ENCODE measurements at regions not wholly inside any gene's neighbourhood (a gene's known extent, or its start where the extent isn't known, plus 50 kb on each side); places are given as distances from the start of the nearest gene placed in this dataset.

- no peak for DNase-seq
- Histone ChIP-seq H3K4me3 (no peak overlapping the region), H3K27me3 (no peaks in the 10 kb centered on the region), H3K9me3 (no peaks in the 10 kb centered on the region), H3K36me3 (no peaks in the 10 kb centered on the region)
These were observed 925.1 kb upstream of the NR2F2 start for GRCh38 chr15:95405447-95405846.

GRCh38 chr15:95407534-95407933, 923.0 kb upstream of the NR2F2 start:
- Histone ChIP-seq H3K4me3 (no peak overlapping the region), H3K9me3 (no peaks in the 10 kb centered on the region), H3K27me3 (no peaks in the 10 kb centered on the region), H3K36me3 (no peaks in the 10 kb centered on the region)
- DNase-seq: no peak

GRCh38 chr15:95409211-95409610, 921.3 kb upstream of the NR2F2 start:
- DNase-seq: no peak
- Histone ChIP-seq H3K4me3 (no peak overlapping the region), H3K9me3 (no peaks in the 10 kb centered on the region), H3K27me3 (no peaks in the 10 kb centered on the region), H3K36me3 (no peaks in the 10 kb centered on the region)

- H3K4me3 ChIP-seq: no peak overlapping the region
- no peaks in the 10 kb centered on the region for H3K36me3 ChIP-seq
- no peaks in the 10 kb centered on the region for H3K27me3 ChIP-seq
- peak; percentile 12 for DNase-seq
- no peaks in the 10 kb centered on the region for H3K9me3 ChIP-seq
These were observed 920.7 kb upstream of the NR2F2 start for GRCh38 chr15:95409626-95410310.

GRCh38 chr15:95410757-95411156, 919.7 kb upstream of the NR2F2 start:
- Histone ChIP-seq H3K9me3 (no peaks in the 10 kb centered on the region), H3K27me3 (no peaks in the 10 kb centered on the region), H3K4me3 (no peak overlapping the region), H3K36me3 (no peaks in the 10 kb centered on the region)
- no peak for DNase-seq

GRCh38 chr15:95416576-95416975, 913.9 kb upstream of the NR2F2 start:
- DNase-seq: no peak
- H3K36me3 ChIP-seq: no peaks in the 10 kb centered on the region
- no peak overlapping the region for H3K4me3 ChIP-seq
- H3K9me3 ChIP-seq: peaks cover 3% of the 10 kb centered on the region; the same call in 1 of the 2 replicates
- no peaks in the 10 kb centered on the region for H3K27me3 ChIP-seq

GRCh38 chr15:95417761-95418160, 912.7 kb upstream of the NR2F2 start:
- no peak for DNase-seq
- Histone ChIP-seq H3K27me3 (no peaks in the 10 kb centered on the region), H3K4me3 (no peak overlapping the region), H3K36me3 (no peaks in the 10 kb centered on the region), H3K9me3 (peaks cover 3% of the 10 kb centered on the region; the same call in 1 of the 2 replicates)

- DNase-seq: no peak
- no peaks in the 10 kb centered on the region for H3K36me3 ChIP-seq
- peaks cover 8% of the 10 kb centered on the region; the same call in 1 of the 2 replicates for H3K9me3 ChIP-seq
- no peak overlapping the region for H3K4me3 ChIP-seq
- H3K27me3 ChIP-seq: no peaks in the 10 kb centered on the region
These were observed 908.2 kb upstream of the NR2F2 start for GRCh38 chr15:95422255-95422654.

- DNase-seq: no peak
- no peaks in the 10 kb centered on the region for H3K27me3 ChIP-seq
- H3K9me3 ChIP-seq: peaks cover 5% of the 10 kb centered on the region; the same call in 1 of the 2 replicates
- H3K4me3 ChIP-seq: no peak overlapping the region
- H3K36me3 ChIP-seq: no peaks in the 10 kb centered on the region
These were observed 904.6 kb upstream of the NR2F2 start for GRCh38 chr15:95425859-95426258.

- Histone ChIP-seq H3K36me3 (no peaks in the 10 kb centered on the region), H3K27me3 (no peaks in the 10 kb centered on the region)
These were observed 901.2 kb upstream of the NR2F2 start for GRCh38 chr15:95429345-95429744.

GRCh38 chr15:95431518-95431917, 899.0 kb upstream of the NR2F2 start:
- Histone ChIP-seq H3K4me3 (no peak overlapping the region), H3K36me3 (no peaks in the 10 kb centered on the region), H3K27me3 (no peaks in the 10 kb centered on the region), H3K9me3 (peaks cover 2% of the 10 kb centered on the region; the same call in 1 of the 2 replicates)
- DNase-seq: no peak

More at GRCh38 chr15:95429345-95429744, 901.2 kb upstream of the NR2F2 start:
- peaks cover 5% of the 10 kb centered on the region; the same call in 1 of the 2 replicates for H3K9me3 ChIP-seq
- no peak for DNase-seq
- no peak overlapping the region for H3K4me3 ChIP-seq

GRCh38 chr15:95432878-95433405, 897.6 kb upstream of the NR2F2 start:
- DNase-seq: no peak
- Histone ChIP-seq H3K27me3 (no peaks in the 10 kb centered on the region), H3K9me3 (no peaks in the 10 kb centered on the region), H3K4me3 (no peak overlapping the region), H3K36me3 (no peaks in the 10 kb centered on the region)

GRCh38 chr15:95439922-95440376, 890.6 kb upstream of the NR2F2 start:
- Histone ChIP-seq H3K27me3 (no peaks in the 10 kb centered on the region), H3K9me3 (no peaks in the 10 kb centered on the region), H3K36me3 (no peaks in the 10 kb centered on the region), H3K4me3 (no peak overlapping the region)
- DNase-seq: peak; percentile 31

- no peak for DNase-seq
These were observed 889.8 kb upstream of the NR2F2 start for GRCh38 chr15:95440712-95441111.

GRCh38 chr15:95442107-95442719, 888.3 kb upstream of the NR2F2 start:
- Histone ChIP-seq H3K27me3 (no peaks in the 10 kb centered on the region), H3K36me3 (no peaks in the 10 kb centered on the region), H3K9me3 (no peaks in the 10 kb centered on the region), H3K4me3 (no peak overlapping the region)
- DNase-seq: no peak

More at GRCh38 chr15:95440712-95441111, 889.8 kb upstream of the NR2F2 start:
- no peak overlapping the region for H3K4me3 ChIP-seq
- no peaks in the 10 kb centered on the region for H3K27me3 ChIP-seq
- H3K9me3 ChIP-seq: no peaks in the 10 kb centered on the region
- H3K36me3 ChIP-seq: no peaks in the 10 kb centered on the region

GRCh38 chr15:95444860-95445259, 885.6 kb upstream of the NR2F2 start:
- Histone ChIP-seq H3K9me3 (no peaks in the 10 kb centered on the region), H3K36me3 (no peaks in the 10 kb centered on the region), H3K4me3 (no peak overlapping the region), H3K27me3 (no peaks in the 10 kb centered on the region)
- no peak for DNase-seq

GRCh38 chr15:95446854-95447253, 883.6 kb upstream of the NR2F2 start:
- Histone ChIP-seq H3K36me3 (no peaks in the 10 kb centered on the region), H3K27me3 (no peaks in the 10 kb centered on the region), H3K9me3 (no peaks in the 10 kb centered on the region), H3K4me3 (no peak overlapping the region)
- DNase-seq: no peak

GRCh38 chr15:95447486-95447885, 883.0 kb upstream of the NR2F2 start:
- no peak for DNase-seq
- Histone ChIP-seq H3K9me3 (no peaks in the 10 kb centered on the region), H3K4me3 (no peak overlapping the region), H3K27me3 (no peaks in the 10 kb centered on the region), H3K36me3 (no peaks in the 10 kb centered on the region)
